Panc1 (cell line): ENCODE measurements at regions not wholly inside any gene's neighbourhood (a gene's known extent, or its start where the extent isn't known, plus 50 kb on each side); places are given as distances from the start of the nearest gene placed in this dataset.

ENCODE experiments used
- ATAC-seq: fragments of 200-7000 bp; cut with Tn5 transposase; 2 replicates; pipeline ENCODE4 v1.9.1; 2020; ENCODE audit warnings: mild to moderate bottlenecking, moderate library complexity
- BruUV-seq: library from RNA; stranded (reverse); fragments of 400-500 nt; replicated peaks from 2 replicates; lab custom pipeline; 2021; lab: Mats Ljungman, UMichigan
- CTCF ChIA-PET: fragments of 300-600 bp; sonication (Branson Sonifier 250); formaldehyde crosslinking; loops from one replicate; lab custom pipeline; 2022; ENCODE audit warnings: antibody characterized with exemption; lab: Charles Lee
- POLR2A ChIA-PET: fragments of 300-600 bp; sonication (Branson Sonifier 250); formaldehyde crosslinking; loops from one replicate; lab custom pipeline; 2022; ENCODE audit warnings: antibody characterized with exemption; lab: Charles Lee
- DNase-seq: peaks from one replicate; pipeline ENCODE4 v3.0.0-alpha.2; 2010; ENCODE audit warnings: low read depth, low spot score
- H3K27ac ChIP-seq: 2 replicates; pipeline ENCODE4 v1.5.1; 2011; ENCODE audit warnings: mild to moderate bottlenecking, low read length, inconsistent platforms
- H3K27me3 ChIP-seq: fragments of 200-500 bp; sonication (Bioruptor generic); 2 replicates; pipeline ENCODE4 v1.6.0; 2014; ENCODE audit warnings: low read length, inconsistent platforms; ENCODE audit not compliant: control insufficient read depth, insufficient read depth
- H3K36me3 ChIP-seq: fragments of 200-500 bp; sonication (Bioruptor generic); 2 replicates; pipeline ENCODE4 v1.5.1; 2014; ENCODE audit warnings: inconsistent platforms, mild to moderate bottlenecking, low read length, moderate library complexity; ENCODE audit not compliant: control insufficient read depth, insufficient read depth
- H3K4me1 ChIP-seq: 2 replicates; pipeline ENCODE4 v1.5.1; 2011; ENCODE audit warnings: inconsistent platforms, mild to moderate bottlenecking, low read length, moderate library complexity; ENCODE audit not compliant: control insufficient read depth, insufficient read depth
- H3K4me3 ChIP-seq, 2 experiments: 2 replicates each; pipeline ENCODE4 v1.5.1; 2011 to 2012; ENCODE audit warnings: low read depth in 2 of 2, low read length in 2 of 2, mild to moderate bottlenecking in 2 of 2, inconsistent platforms in 1 of 2, moderate library complexity in 1 of 2
- H3K9me3 ChIP-seq: fragments of 200-500 bp; sonication (Bioruptor generic); 2 replicates; pipeline ENCODE4 v1.5.1; 2014; ENCODE audit warnings: low read depth, mild to moderate bottlenecking, inconsistent platforms, low read length, moderate library complexity; ENCODE audit not compliant: control insufficient read depth, insufficient read depth
- CTCF ChIP-seq: fragments of 450-650 bp; IDR thresholded peaks from 2 replicates; pipeline ENCODE4 v1.5.1; 2017; ENCODE audit warnings: mild to moderate bottlenecking
- POLR2AphosphoS5 ChIP-seq: IDR thresholded peaks from 2 replicates; pipeline ENCODE4 v1.6.1; 2012; ENCODE audit warnings: mild to moderate bottlenecking, low read depth, low read length, moderate library complexity
- REST ChIP-seq, 2 experiments: IDR thresholded peaks; 2 replicates each; pipeline ENCODE4 v1.6.1; 2011 to 2012; ENCODE audit warnings: low read depth in 2 of 2, control low read depth in 1 of 2, low read length in 1 of 2, mild to moderate bottlenecking in 1 of 2, moderate library complexity in 1 of 2; ENCODE audit not compliant: insufficient read depth in 1 of 2
- SIN3A ChIP-seq: IDR thresholded peaks from 2 replicates; pipeline ENCODE4 v1.6.1; 2012; ENCODE audit warnings: low read depth, mild to moderate bottlenecking, low read length, moderate library complexity, borderline replicate concordance; ENCODE audit not compliant: insufficient read depth
- TCF7L2 ChIP-seq: IDR thresholded peaks from 2 replicates; pipeline ENCODE4 v1.6.1; 2011; ENCODE audit warnings: mild to moderate bottlenecking, low read depth, low read length, inconsistent platforms
- in situ Hi-C: cut with HindIII; loops from 2 replicates; pipeline ENCODE4 v1.10.0; 2016; ENCODE audit warnings: low sequenced_read_pairs, low pct_unique_long_range_greater_than_20kb
- intact Hi-C: fragments of 100-400 bp; cut with micrococcal nuclease; formaldehyde crosslinking; loops from one replicate; pipeline ENCODE4 v1.10.0; 2022; ENCODE audit not compliant: unreplicated experiment

GRCh38 chr12:86513226-86513625 is 257.0 kb upstream of the MGAT4C start:
- intact Hi-C loops (no loop called here), in situ Hi-C loops (no loop called here)
- H3K9me3 ChIP-seq: no peaks in the 10 kb centered on the region
- H3K27ac ChIP-seq: no peak overlapping the region
- H3K4me1 ChIP-seq: no peaks in the 10 kb centered on the region
- no TSS peak for BruUV-seq
- ChIA-PET POLR2A (no interaction called here), CTCF (no interaction called here)
- no peaks in the 10 kb centered on the region for H3K36me3 ChIP-seq
- ATAC-seq (no peak), DNase-seq (no peak)
- H3K27me3 ChIP-seq: no peaks in the 10 kb centered on the region
- TF ChIP-seq SIN3A (no peak), REST (IDR thresholded peaks at IDR 0.05; ENCODE audit: insufficient read depth in 1 of 2, low read depth in 2 of 2, low read length in 1 of 2) (no peak), TCF7L2 (no peak), POLR2AphosphoS5 (no peak), CTCF (no peak)
- H3K4me3 ChIP-seq: no peak overlapping the region

GRCh38 chr12:86496595-86496994 is 240.4 kb upstream of the MGAT4C start:
- Histone ChIP-seq H3K9me3 (0 out of 2 replicates have a peak, but pooled peaks cover 3% of the 10 kb centered on the region), H3K27ac (no peak overlapping the region), H3K27me3 (no peaks in the 10 kb centered on the region), H3K36me3 (no peaks in the 10 kb centered on the region), H3K4me1 (no peaks in the 10 kb centered on the region), H3K4me3 (no peak overlapping the region)
- ChIA-PET POLR2A (interaction anchor here (0.6 kb wide), 1 partner anchor 36 kb away, joined by 3 read pairs; no protein-coding TSS in a partner anchor), CTCF (no interaction called here)
- no peak for ATAC-seq
- no peak for DNase-seq
- in situ Hi-C loops (no loop called here), intact Hi-C loops (no loop called here)
- no TSS peak for BruUV-seq
- TF ChIP-seq SIN3A (no peak), POLR2AphosphoS5 (no peak), CTCF (no peak), REST (IDR thresholded peaks at IDR 0.05; ENCODE audit: insufficient read depth in 1 of 2, low read depth in 2 of 2, low read length in 1 of 2) (no peak), TCF7L2 (no peak)
